Activated naive CD8-positive, alpha-beta T cell treated with anti-CD3 and anti-CD28 coated beads for 36 hours (primary cell): ENCODE measurements at regions not wholly inside any gene's neighbourhood (a gene's known extent, or its start where the extent isn't known, plus 50 kb on each side); places are given as distances from the start of the nearest gene placed in this dataset.
"Not testable (repeated sequence)": the region's sequence is repeated elsewhere in the genome, so short reads cannot be mapped to it uniquely, and the experiment has no call there.

ENCODE experiments used
- DNase-seq: peaks from one replicate; pipeline ENCODE4 v3.0.0; 2021
- H3K27ac Mint-ChIP-seq: one replicate; pipeline ENCODE4 v1.8.0; 2022; ENCODE audit warnings: mild to moderate bottlenecking, moderate library complexity, mixed read lengths
- H3K27me3 Mint-ChIP-seq: one replicate; pipeline ENCODE4 v1.8.0; 2022; ENCODE audit warnings: mild to moderate bottlenecking, mixed read lengths
- H3K36me3 Mint-ChIP-seq: one replicate; pipeline ENCODE4 v1.8.0; 2021; ENCODE audit warnings: mild to moderate bottlenecking, mixed read lengths
- H3K4me1 Mint-ChIP-seq: one replicate; pipeline ENCODE4 v1.8.0; 2021; ENCODE audit warnings: mixed read lengths
- H3K4me3 Mint-ChIP-seq: one replicate; pipeline ENCODE4 v1.8.0; 2022; ENCODE audit warnings: mild to moderate bottlenecking, moderate library complexity, mixed read lengths
- H3K9me3 Mint-ChIP-seq: one replicate; pipeline ENCODE4 v1.8.0; 2022; ENCODE audit warnings: mixed read lengths

- no peak for DNase-seq
- no peaks in the 10 kb centered on the region for H3K9me3 Mint-ChIP-seq
- H3K36me3 Mint-ChIP-seq = no peaks in the 10 kb centered on the region
- H3K27me3 Mint-ChIP-seq = no peaks in the 10 kb centered on the region
- H3K27ac Mint-ChIP-seq = no peak overlapping the region
- no peak overlapping the region for H3K4me3 Mint-ChIP-seq
- no peaks in the 10 kb centered on the region for H3K4me1 Mint-ChIP-seq
These were observed 200.8 kb upstream of the ST8SIA4 start for GRCh38 chr5:101103874-101104273.

- DNase-seq = no peak
- H3K27me3 Mint-ChIP-seq = no peaks in the 10 kb centered on the region
- H3K9me3 Mint-ChIP-seq = no peaks in the 10 kb centered on the region
- H3K27ac Mint-ChIP-seq = no peak overlapping the region
- H3K4me1 Mint-ChIP-seq = no peaks in the 10 kb centered on the region
- H3K4me3 Mint-ChIP-seq = no peak overlapping the region
- H3K36me3 Mint-ChIP-seq = no peaks in the 10 kb centered on the region
These were observed 199.4 kb upstream of the ST8SIA4 start for GRCh38 chr5:101102506-101102905.

GRCh38 chr5:101091902-101092301, 188.8 kb upstream of the ST8SIA4 start:
- H3K27ac Mint-ChIP-seq = no peak overlapping the region
- DNase-seq = no peak
- H3K9me3 Mint-ChIP-seq = no peaks in the 10 kb centered on the region
- no peaks in the 10 kb centered on the region for H3K36me3 Mint-ChIP-seq
- no peak overlapping the region for H3K4me3 Mint-ChIP-seq
- H3K4me1 Mint-ChIP-seq = no peaks in the 10 kb centered on the region
- H3K27me3 Mint-ChIP-seq = no peaks in the 10 kb centered on the region

GRCh38 chr5:101084353-101084752, 181.3 kb upstream of the ST8SIA4 start:
- H3K36me3 Mint-ChIP-seq = no peaks in the 10 kb centered on the region
- H3K4me3 Mint-ChIP-seq = no peak overlapping the region
- H3K4me1 Mint-ChIP-seq = no peaks in the 10 kb centered on the region
- H3K9me3 Mint-ChIP-seq = no peaks in the 10 kb centered on the region
- no peak overlapping the region for H3K27ac Mint-ChIP-seq
- DNase-seq = no peak
- no peaks in the 10 kb centered on the region for H3K27me3 Mint-ChIP-seq

- no peaks in the 10 kb centered on the region for H3K9me3 Mint-ChIP-seq
- no peaks in the 10 kb centered on the region for H3K4me1 Mint-ChIP-seq
- no peaks in the 10 kb centered on the region for H3K27me3 Mint-ChIP-seq
- H3K27ac Mint-ChIP-seq = no peak overlapping the region
- H3K36me3 Mint-ChIP-seq = no peaks in the 10 kb centered on the region
- no peak overlapping the region for H3K4me3 Mint-ChIP-seq
- DNase-seq = no peak
These were observed 177.6 kb upstream of the ST8SIA4 start for GRCh38 chr5:101080462-101081240.

GRCh38 chr5:101068298-101068697, 165.2 kb upstream of the ST8SIA4 start:
- H3K4me1 Mint-ChIP-seq = no peaks in the 10 kb centered on the region
- peaks cover under 1% of the 10 kb centered on the region for H3K9me3 Mint-ChIP-seq
- DNase-seq = no peak
- no peak overlapping the region for H3K27ac Mint-ChIP-seq
- no peak overlapping the region for H3K4me3 Mint-ChIP-seq
- no peaks in the 10 kb centered on the region for H3K27me3 Mint-ChIP-seq
- H3K36me3 Mint-ChIP-seq = no peaks in the 10 kb centered on the region

- DNase-seq = no peak
- Mint-ChIP-seq H3K36me3 (peaks cover 2% of the 10 kb centered on the region), H3K27ac (no peak overlapping the region), H3K4me1 (no peaks in the 10 kb centered on the region), H3K27me3 (no peaks in the 10 kb centered on the region), H3K4me3 (no peak overlapping the region), H3K9me3 (peaks cover 8% of the 10 kb centered on the region)
These were observed 164.3 kb upstream of the ST8SIA4 start for GRCh38 chr5:101067429-101067828.

GRCh38 chr5:101062902-101063301, 159.8 kb upstream of the ST8SIA4 start:
- Mint-ChIP-seq H3K36me3 (peaks cover 2% of the 10 kb centered on the region), H3K4me1 (no peaks in the 10 kb centered on the region), H3K27me3 (no peaks in the 10 kb centered on the region), H3K4me3 (no peak overlapping the region), H3K9me3 (peaks cover 13% of the 10 kb centered on the region), H3K27ac (no peak overlapping the region)
- DNase-seq = no peak

GRCh38 chr5:101047181-101047580, 144.1 kb upstream of the ST8SIA4 start:
- peak; percentile 3 for DNase-seq
- Mint-ChIP-seq H3K27ac (no peak overlapping the region), H3K27me3 (no peaks in the 10 kb centered on the region), H3K9me3 (no peaks in the 10 kb centered on the region), H3K4me3 (no peak overlapping the region), H3K36me3 (no peaks in the 10 kb centered on the region), H3K4me1 (peaks cover 2% of the 10 kb centered on the region)

GRCh38 chr5:101045689-101046088, 142.6 kb upstream of the ST8SIA4 start:
- H3K27me3 Mint-ChIP-seq = no peaks in the 10 kb centered on the region
- no peaks in the 10 kb centered on the region for H3K9me3 Mint-ChIP-seq
- H3K4me3 Mint-ChIP-seq = no peak overlapping the region
- peaks cover 2% of the 10 kb centered on the region for H3K4me1 Mint-ChIP-seq
- DNase-seq = no peak
- H3K36me3 Mint-ChIP-seq = no peaks in the 10 kb centered on the region
- H3K27ac Mint-ChIP-seq = no peak overlapping the region

GRCh38 chr5:101040002-101040401, 136.9 kb upstream of the ST8SIA4 start:
- not testable (repeated sequence) for H3K9me3 Mint-ChIP-seq, H3K36me3 Mint-ChIP-seq, H3K27me3 Mint-ChIP-seq, H3K4me1 Mint-ChIP-seq, H3K27ac Mint-ChIP-seq, H3K4me3 Mint-ChIP-seq, DNase-seq

GRCh38 chr5:101036778-101037177, 133.7 kb upstream of the ST8SIA4 start:
- Mint-ChIP-seq H3K27ac (no peak overlapping the region), H3K27me3 (no peaks in the 10 kb centered on the region), H3K9me3 (peaks cover 8% of the 10 kb centered on the region), H3K4me1 (no peaks in the 10 kb centered on the region), H3K4me3 (no peak overlapping the region), H3K36me3 (no peaks in the 10 kb centered on the region)
- no peak for DNase-seq

GRCh38 chr5:101035425-101035824, 132.3 kb upstream of the ST8SIA4 start:
- no peak for DNase-seq
- Mint-ChIP-seq H3K27ac (no peak overlapping the region), H3K27me3 (no peaks in the 10 kb centered on the region), H3K9me3 (peaks cover 8% of the 10 kb centered on the region), H3K4me1 (no peaks in the 10 kb centered on the region), H3K4me3 (no peak overlapping the region), H3K36me3 (no peaks in the 10 kb centered on the region)

- H3K4me1 Mint-ChIP-seq = no peaks in the 10 kb centered on the region
- no peak for DNase-seq
- no peaks in the 10 kb centered on the region for H3K9me3 Mint-ChIP-seq
- no peak overlapping the region for H3K27ac Mint-ChIP-seq
- no peaks in the 10 kb centered on the region for H3K27me3 Mint-ChIP-seq
- no peak overlapping the region for H3K4me3 Mint-ChIP-seq
- no peaks in the 10 kb centered on the region for H3K36me3 Mint-ChIP-seq
These were observed 121.2 kb upstream of the ST8SIA4 start for GRCh38 chr5:101024299-101024698.

GRCh38 chr5:101018299-101018698, 115.2 kb upstream of the ST8SIA4 start:
- Mint-ChIP-seq H3K4me3 (no peak overlapping the region), H3K9me3 (no peaks in the 10 kb centered on the region), H3K27me3 (no peaks in the 10 kb centered on the region), H3K4me1 (no peaks in the 10 kb centered on the region), H3K36me3 (no peaks in the 10 kb centered on the region), H3K27ac (no peak overlapping the region)
- no peak for DNase-seq

GRCh38 chr5:101012880-101013279, 109.8 kb upstream of the ST8SIA4 start:
- Mint-ChIP-seq H3K9me3 (no peaks in the 10 kb centered on the region), H3K4me3 (no peak overlapping the region), H3K4me1 (no peaks in the 10 kb centered on the region), H3K36me3 (no peaks in the 10 kb centered on the region), H3K27ac (no peak overlapping the region), H3K27me3 (no peaks in the 10 kb centered on the region)
- DNase-seq = no peak
